HL-60 (cell line): ENCODE measurements at regions not wholly inside any gene's neighbourhood (a gene's known extent, or its start where the extent isn't known, plus 50 kb on each side); places are given as distances from the start of the nearest gene placed in this dataset.

Experiments
- CTCF ChIP-seq: IDR thresholded peaks from one replicate; pipeline ENCODE4 v1.5.1; 2011; ENCODE audit warnings: low read length, control low read depth, inconsistent platforms; ENCODE audit not compliant: insufficient read depth
- GABPA ChIP-seq: IDR thresholded peaks from 2 replicates; pipeline ENCODE4 v1.6.1; 2012; ENCODE audit warnings: low read depth
- POLR2AphosphoS5 ChIP-seq: IDR thresholded peaks from 2 replicates; pipeline ENCODE4 v1.6.1; 2012; ENCODE audit warnings: low read depth
- REST ChIP-seq: IDR thresholded peaks from 2 replicates; pipeline ENCODE4 v1.6.1; 2012; ENCODE audit warnings: low read depth; ENCODE audit not compliant: insufficient replicate concordance
- SPI1 ChIP-seq: IDR thresholded peaks from 2 replicates; pipeline ENCODE4 v1.6.1; 2012; ENCODE audit warnings: low read depth, mild to moderate bottlenecking, borderline replicate concordance

GRCh38 chr11:97990162-97990920, 1030.4 kb upstream of the CNTN5 start:
- TF ChIP-seq CTCF (no peak), SPI1 (no peak), REST (no peak), POLR2AphosphoS5 (no peak), GABPA (no peak)
